ENCODE measurements at regions not wholly inside any gene's neighbourhood (a gene's known extent, or its start where the extent isn't known, plus 50 kb on each side); places are given as distances from the start of the nearest gene placed in this dataset.

DNA sequence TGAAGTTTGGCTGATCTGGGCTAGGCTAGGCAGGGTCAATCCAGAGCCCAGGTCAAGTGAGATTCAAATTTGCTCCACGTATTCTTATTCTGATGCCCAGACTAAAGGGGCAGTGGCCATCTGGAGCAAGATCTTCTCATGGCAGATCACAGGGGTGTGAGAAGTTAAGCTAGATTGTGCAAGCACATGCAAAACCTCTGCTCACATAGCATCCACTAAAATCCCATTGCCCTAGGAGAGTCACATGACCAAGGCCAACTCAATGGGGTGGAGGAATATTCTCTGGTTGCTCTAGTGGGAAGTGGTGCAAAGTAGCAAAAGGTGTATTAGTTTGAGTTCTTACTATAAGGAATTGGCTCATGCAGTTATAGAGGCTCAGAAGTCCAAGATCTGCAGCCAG lies 318.4 kb upstream of the ASIC2 start:
- TF ChIP-seq, protein P1, sequence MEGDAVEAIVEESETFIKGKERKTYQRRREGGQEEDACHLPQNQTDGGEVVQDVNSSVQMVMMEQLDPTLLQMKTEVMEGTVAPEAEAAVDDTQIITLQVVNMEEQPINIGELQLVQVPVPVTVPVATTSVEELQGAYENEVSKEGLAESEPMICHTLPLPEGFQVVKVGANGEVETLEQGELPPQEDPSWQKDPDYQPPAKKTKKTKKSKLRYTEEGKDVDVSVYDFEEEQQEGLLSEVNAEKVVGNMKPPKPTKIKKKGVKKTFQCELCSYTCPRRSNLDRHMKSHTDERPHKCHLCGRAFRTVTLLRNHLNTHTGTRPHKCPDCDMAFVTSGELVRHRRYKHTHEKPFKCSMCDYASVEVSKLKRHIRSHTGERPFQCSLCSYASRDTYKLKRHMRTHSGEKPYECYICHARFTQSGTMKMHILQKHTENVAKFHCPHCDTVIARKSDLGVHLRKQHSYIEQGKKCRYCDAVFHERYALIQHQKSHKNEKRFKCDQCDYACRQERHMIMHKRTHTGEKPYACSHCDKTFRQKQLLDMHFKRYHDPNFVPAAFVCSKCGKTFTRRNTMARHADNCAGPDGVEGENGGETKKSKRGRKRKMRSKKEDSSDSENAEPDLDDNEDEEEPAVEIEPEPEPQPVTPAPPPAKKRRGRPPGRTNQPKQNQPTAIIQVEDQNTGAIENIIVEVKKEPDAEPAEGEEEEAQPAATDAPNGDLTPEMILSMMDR (IDR thresholded peaks at IDR 0.05) = no peak
- no peak for TF ChIP-seq POLR2A (IDR thresholded peaks at IDR 0.05)

All from esophagus squamous epithelium (tissue), 4 donors.